ENCODE measurements at regions not wholly inside any gene's neighbourhood (a gene's known extent, or its start where the extent isn't known, plus 50 kb on each side); places are given as distances from the start of the nearest gene placed in this dataset.

DNA sequence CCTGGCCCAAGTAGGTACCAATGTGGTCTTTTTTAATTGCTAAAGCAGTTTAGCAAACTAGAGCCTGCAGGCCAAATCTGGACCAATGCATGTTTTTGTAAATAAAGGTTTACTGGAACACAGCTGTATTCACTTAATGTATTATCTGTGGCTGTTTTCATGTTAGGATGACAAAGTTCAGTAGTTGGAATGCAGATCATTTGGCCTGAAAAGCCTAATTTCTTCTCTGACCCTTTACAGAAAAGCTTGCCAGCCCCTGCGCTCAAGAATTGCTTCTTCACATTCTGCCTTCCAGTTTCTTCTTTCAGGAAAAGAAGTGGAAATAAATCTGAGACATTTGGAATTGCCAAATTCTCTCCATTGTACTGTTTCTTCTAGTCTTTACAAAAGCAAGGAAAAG is 90.0 kb upstream of the MC3R start:
- Mint-ChIP-seq H3K36me3 (peaks cover 2% of the 10 kb centered on the region), H3K27me3 (no peaks in the 10 kb centered on the region), H3K4me3 (no peak overlapping the region), H3K27ac (no peak overlapping the region), H3K9me3 (peaks cover 0 to 4% (median 3%) of the 10 kb centered on the region in 3 donors), H3K4me1 (no peaks in the 10 kb centered on the region)

DNA sequence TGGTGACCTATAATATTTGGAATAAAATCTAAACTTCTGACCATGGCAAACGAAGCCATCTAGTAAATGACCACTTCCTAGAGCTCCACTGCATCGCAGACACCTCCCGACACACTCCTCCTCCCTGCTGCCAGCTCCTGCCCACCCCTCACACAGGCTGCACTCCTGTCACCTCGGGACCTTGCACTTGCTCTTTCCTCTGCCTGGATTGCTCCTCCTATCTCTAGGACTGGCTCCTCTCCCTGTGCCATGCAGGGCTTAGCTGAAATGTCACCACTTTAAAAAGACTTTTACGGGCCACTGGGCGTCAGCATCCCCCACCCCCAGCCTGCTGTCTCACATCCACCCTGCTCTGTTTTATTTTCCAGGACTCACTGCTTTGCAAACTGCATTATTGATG is 87.6 kb upstream of the MC3R start:
- no peaks in the 10 kb centered on the region for H3K27me3 Mint-ChIP-seq
- peaks cover 0 to 4% (median under 1%) of the 10 kb centered on the region in 3 donors for H3K9me3 Mint-ChIP-seq
- no peak overlapping the region for H3K27ac Mint-ChIP-seq
- H3K4me1 Mint-ChIP-seq: no peaks in the 10 kb centered on the region
- no peak overlapping the region for H3K4me3 Mint-ChIP-seq
- H3K36me3 Mint-ChIP-seq: peaks cover 2% of the 10 kb centered on the region

DNA sequence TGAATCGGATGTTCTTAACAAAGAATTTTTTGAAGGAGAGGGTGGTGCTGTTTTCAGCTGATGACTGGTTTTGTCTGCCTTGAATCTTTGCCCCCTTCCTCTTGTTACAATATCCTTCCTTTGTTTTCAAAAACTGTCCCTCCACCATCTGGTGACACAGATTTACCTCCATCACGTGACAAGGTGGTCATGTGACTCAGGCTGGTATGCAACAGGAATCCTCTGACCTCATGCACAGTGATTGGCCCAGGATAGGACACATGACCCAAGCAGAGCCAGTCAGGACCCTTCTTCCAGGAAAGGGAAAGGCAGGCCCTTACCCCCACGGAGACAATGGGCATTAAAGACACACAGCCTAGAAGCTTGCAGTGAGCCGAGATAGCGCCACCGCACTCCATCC is 84.7 kb upstream of the MC3R start:
- Mint-ChIP-seq H3K9me3 (peaks cover 0 to 6% (median 0%) of the 10 kb centered on the region in 3 donors), H3K4me1 (no peaks in the 10 kb centered on the region), H3K27ac (no peak overlapping the region), H3K27me3 (no peaks in the 10 kb centered on the region), H3K36me3 (peaks cover 2% of the 10 kb centered on the region), H3K4me3 (no peak overlapping the region)

DNA sequence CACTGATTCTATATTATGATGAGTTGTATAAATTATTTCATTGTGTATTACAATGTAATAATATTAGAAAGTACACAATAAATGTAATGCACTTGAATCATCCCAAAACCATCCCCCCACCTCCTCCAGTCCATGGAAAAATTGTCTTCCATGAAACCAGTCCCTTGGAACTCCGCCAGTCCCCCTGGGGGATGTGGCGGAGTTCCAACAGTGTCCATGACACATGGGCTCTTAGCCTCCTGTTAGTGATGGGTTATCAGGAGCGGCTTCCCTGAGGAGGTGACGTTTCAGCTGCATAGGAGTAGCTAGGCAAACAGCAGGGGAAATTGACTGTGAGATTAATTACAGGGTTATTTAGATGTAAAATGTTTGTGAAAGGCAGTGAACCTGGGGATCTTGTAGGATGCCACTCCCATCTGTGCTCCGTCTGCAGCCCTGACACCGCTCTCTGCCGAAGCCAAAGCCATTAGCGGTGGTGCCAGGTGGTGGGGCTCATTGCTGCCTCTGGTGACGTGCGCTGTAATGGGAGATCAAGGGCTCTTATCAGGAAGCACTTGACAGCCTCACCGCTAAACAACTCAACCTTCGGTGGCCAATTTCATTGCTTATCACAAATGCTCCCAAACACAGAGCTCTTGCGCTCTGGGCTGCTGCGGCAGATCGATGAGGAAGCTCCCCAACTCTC is 81.6 kb upstream of the MC3R start:
- Mint-ChIP-seq H3K27ac (no peak overlapping the region), H3K4me3 (no peak overlapping the region), H3K27me3 (no peaks in the 10 kb centered on the region), H3K36me3 (no peaks in the 10 kb centered on the region), H3K9me3 (peaks cover 2 to 4% (median 3%) of the 10 kb centered on the region in 3 donors), H3K4me1 (no peaks in the 10 kb centered on the region)

DNA sequence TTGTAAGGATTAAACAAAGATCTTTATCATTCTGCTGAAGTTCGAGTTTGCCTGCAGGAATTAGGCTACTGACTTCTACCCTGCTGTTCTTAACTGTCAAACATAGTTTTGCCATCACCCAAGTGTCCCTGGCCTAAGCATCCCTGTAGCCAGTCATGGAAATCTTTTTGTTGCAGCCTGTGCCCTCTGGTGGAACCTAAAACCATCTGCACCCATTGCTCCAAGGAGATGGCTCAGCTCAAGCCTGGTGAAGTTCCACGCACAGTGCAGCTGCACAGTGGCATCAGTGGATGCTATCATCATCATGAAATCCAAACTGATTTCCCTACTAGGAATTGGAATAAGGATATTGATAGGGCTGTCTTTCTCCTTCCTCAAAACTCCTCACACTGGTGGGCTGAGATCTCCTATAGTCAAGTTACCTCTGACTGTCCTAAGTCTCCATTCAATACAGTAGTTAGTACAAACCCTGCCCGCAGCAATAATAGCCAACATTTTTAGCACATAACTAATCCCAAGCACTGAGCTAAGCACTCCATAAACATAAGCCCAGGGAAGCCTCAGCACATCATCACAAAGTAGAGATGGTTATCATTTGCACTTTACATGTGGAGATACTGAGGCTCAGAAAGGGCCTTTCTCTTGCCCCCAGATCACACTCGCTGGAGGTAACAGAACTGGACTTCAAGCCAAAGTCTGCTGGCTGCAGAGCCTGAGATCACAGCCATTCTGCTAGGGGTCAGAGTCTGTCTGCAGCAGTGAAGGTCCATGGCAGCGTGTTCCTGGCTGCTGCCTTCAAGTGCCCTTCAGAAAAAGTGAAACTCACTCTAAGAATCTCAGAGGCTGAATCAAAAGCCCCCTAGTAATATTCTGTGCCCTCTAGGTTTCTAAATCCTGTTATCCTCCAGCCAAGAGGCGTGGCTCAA is 77.2 kb upstream of the MC3R start:
- H3K4me3 Mint-ChIP-seq: no peak overlapping the region
- H3K27ac Mint-ChIP-seq: no peak overlapping the region
- H3K27me3 Mint-ChIP-seq: no peaks in the 10 kb centered on the region
- H3K36me3 Mint-ChIP-seq: no peaks in the 10 kb centered on the region
- H3K4me1 Mint-ChIP-seq: no peaks in the 10 kb centered on the region
- H3K9me3 Mint-ChIP-seq: peaks cover 4 to 17% (median 7%) of the 10 kb centered on the region in 3 donors

DNA sequence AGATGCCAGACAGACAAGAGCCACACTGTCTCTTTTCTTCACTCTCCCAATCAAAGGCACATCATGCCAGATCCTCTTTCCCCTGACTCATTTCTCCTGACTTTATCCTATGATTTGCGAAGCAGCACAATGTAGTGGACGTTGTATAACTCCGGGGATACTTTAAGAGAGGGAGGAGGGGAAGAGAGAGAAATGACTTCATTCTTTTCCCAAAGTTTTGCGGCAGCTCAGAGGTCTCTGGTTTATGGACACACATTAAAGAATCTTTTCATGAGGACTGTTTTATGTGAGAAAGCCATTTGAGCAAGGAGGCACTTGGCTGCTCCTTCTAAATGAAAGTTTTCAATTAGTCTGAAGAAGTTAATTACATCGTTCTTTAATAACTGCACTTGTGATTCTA is 75.1 kb upstream of the MC3R start:
- no peaks in the 10 kb centered on the region for H3K36me3 Mint-ChIP-seq
- peaks cover 4 to 20% (median 5%) of the 10 kb centered on the region in 3 donors for H3K9me3 Mint-ChIP-seq
- no peak overlapping the region for H3K4me3 Mint-ChIP-seq
- H3K27me3 Mint-ChIP-seq: no peaks in the 10 kb centered on the region
- H3K4me1 Mint-ChIP-seq: no peaks in the 10 kb centered on the region
- peak overlapping the region in 1 of 3 donors; percentile 36 for H3K27ac Mint-ChIP-seq

DNA sequence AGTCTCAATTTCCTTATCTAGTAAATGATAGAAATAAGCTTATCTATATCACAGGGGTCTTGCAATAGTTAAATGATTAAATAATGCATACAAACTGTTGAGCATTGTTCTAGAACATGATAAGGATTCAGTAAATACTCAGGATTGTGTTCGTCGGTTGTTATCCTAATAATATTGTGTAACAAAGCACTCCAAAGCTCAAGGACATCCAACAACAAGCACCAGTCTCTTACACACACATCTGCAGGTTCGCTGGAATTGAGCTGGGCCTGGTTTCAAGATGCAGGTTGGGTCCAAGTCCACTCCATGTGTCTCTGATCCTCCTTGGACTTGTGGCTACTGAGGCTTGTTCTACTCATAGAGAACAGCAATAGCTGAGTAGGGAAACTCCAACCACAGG is 74.1 kb upstream of the MC3R start:
- Mint-ChIP-seq H3K4me3 (no peak overlapping the region), H3K36me3 (no peaks in the 10 kb centered on the region), H3K4me1 (no peaks in the 10 kb centered on the region), H3K9me3 (peaks cover 4 to 20% (median 7%) of the 10 kb centered on the region in 3 donors), H3K27me3 (no peaks in the 10 kb centered on the region), H3K27ac (no peak overlapping the region)

DNA sequence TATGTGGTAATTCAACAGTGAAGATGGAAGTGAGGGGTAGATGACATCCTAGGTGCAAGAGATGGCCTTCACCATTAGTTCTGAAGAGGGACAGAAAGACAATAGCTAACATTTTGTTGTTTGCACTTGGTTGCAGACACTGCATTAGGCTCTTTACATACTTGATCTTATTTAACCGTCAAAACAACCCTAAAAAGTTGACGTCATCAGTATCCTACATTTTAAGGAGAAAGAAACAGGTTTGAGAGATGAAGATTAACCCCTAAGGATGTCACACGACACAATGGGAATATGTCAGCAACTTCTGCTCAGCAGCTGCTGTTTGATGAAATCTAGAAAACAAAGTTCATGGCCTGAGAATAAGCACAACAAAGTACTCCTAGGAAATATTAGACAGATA is 72.6 kb upstream of the MC3R start:
- Mint-ChIP-seq H3K4me1 (no peaks in the 10 kb centered on the region), H3K9me3 (peaks cover 4 to 17% (median 7%) of the 10 kb centered on the region in 3 donors), H3K36me3 (no peaks in the 10 kb centered on the region), H3K27me3 (no peaks in the 10 kb centered on the region), H3K4me3 (no peak overlapping the region), H3K27ac (no peak overlapping the region)

DNA sequence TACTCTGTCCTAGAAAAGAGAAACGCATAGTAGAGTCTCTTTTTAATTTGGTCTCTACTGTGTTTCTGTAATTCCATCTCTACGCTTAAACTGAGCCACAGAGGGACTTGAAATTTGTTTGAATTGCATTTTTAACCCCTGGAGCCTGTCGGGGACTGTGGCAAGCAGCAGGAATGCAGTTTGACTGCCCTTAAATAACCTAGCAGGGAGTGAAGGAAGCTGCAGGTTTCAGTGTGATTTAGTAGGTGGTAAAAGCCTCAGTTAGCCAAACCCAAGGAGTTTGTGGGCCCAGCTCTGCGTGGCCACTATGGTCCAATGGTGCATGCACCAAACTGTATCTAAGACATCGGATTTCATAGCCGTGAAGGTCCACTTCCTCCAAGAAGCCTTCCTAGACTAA is 70.3 kb upstream of the MC3R start:
- Mint-ChIP-seq H3K27me3 (no peaks in the 10 kb centered on the region), H3K4me1 (no peaks in the 10 kb centered on the region), H3K4me3 (no peak overlapping the region), H3K9me3 (peaks cover 3 to 17% (median 7%) of the 10 kb centered on the region in 3 donors), H3K27ac (no peak overlapping the region), H3K36me3 (no peaks in the 10 kb centered on the region)

DNA sequence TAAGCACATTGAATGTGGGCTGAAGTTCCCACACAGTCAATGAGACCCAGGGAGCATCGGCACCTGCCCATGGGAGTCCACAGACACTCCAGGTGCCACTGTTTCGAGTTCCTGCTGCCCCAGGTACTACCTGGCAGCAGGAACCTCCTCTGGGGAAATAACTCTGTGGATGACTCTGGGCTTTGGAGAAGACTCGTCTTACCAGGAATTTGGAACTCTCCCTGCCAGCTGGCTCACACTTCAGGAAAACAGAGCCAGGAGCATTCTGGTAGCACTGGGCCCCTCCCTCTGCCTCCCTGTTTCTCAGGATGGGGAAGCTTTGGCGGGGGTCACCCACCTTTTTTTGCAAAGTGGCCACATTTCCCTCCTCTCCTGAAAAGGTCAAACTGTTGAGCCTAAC is 69.5 kb upstream of the MC3R start:
- no peak overlapping the region for H3K27ac Mint-ChIP-seq
- H3K4me3 Mint-ChIP-seq: no peak overlapping the region
- H3K9me3 Mint-ChIP-seq: peaks cover 0 to 11% (median 7%) of the 10 kb centered on the region in 3 donors
- no peaks in the 10 kb centered on the region for H3K4me1 Mint-ChIP-seq
- H3K27me3 Mint-ChIP-seq: no peaks in the 10 kb centered on the region
- no peaks in the 10 kb centered on the region for H3K36me3 Mint-ChIP-seq

DNA sequence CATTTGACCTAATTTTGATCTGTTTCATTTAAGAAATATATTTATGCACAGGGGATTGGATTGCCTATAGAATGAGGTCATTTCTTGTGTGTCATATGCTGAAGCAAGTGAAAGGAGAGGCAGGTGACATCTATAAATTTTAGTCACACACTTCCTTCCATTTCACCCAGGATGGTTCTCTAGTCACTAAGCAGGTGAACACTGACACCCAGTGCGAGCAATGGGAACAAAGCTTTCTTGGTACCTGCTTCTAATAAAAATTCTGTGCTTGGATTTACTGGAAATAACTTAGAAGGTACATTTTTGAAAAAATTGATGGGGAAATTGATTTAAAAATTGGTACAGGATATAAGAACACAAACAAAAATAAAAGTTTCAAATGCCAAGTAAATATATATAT is 66.9 kb upstream of the MC3R start:
- no peaks in the 10 kb centered on the region for H3K27me3 Mint-ChIP-seq
- H3K4me3 Mint-ChIP-seq: no peak overlapping the region
- no peak overlapping the region for H3K27ac Mint-ChIP-seq
- H3K9me3 Mint-ChIP-seq: peaks cover 0 to 3% (median 1%) of the 10 kb centered on the region in 3 donors
- H3K36me3 Mint-ChIP-seq: no peaks in the 10 kb centered on the region
- H3K4me1 Mint-ChIP-seq: no peaks in the 10 kb centered on the region

DNA sequence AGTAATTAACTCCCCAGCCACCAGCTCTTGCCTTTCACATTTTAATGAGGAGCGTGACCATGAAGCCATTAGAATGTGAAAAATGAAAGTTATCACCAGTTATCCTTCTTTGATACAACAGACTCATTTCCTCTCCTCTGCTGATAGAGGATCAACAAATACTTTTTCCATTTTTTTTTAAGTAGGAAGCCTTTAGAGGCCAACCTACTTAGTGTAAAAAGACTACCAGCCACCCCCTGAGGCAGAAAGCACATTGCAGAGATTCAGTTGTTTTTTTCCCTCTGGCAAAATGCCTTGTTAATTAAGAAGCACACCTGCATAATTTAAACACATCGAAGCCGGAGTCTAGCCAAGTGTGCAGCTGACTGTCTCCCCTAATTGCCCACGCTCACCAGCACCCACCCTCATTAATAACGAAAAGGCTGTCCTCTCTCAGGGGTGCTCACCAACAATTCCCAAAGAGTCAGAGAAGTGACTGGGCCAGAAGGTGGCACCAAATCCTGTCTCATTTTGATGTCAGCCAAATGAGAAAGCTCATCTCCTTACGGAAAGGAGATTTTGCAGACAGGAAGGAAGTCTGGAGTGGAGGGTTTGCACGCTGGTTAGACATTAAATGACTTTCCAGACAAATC is 60.9 kb upstream of the MC3R start:
- peak overlapping the region in 1 of 3 donors; percentile 78 for H3K27ac Mint-ChIP-seq
- H3K4me3 Mint-ChIP-seq: no peak overlapping the region
- peaks cover 0 to 6% (median 2%) of the 10 kb centered on the region in 3 donors for H3K9me3 Mint-ChIP-seq
- no peaks in the 10 kb centered on the region for H3K4me1 Mint-ChIP-seq
- H3K27me3 Mint-ChIP-seq: no peaks in the 10 kb centered on the region
- no peaks in the 10 kb centered on the region for H3K36me3 Mint-ChIP-seq

DNA sequence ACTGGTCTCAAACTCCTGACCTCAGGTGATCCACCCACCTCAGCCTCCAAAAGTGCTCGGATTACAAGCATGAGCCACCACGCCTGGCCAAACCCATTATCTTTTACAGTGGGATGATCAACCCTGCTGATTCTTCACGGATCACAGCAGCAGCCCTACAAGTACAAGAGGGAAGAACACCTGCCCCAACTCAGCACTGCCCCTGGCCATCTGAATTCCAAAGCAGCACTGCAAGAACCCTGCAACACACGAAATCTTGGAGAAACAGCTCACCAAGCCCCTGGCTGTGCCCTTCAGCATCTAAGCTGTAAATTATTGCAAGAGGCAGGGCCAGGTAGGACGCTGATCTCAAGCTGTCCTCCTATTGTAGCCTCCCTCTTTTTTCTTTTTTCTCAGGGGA is 54.5 kb upstream of the MC3R start:
- H3K27ac Mint-ChIP-seq: no peak overlapping the region
- peaks cover 2% of the 10 kb centered on the region for H3K36me3 Mint-ChIP-seq
- H3K4me3 Mint-ChIP-seq: no peak overlapping the region
- H3K27me3 Mint-ChIP-seq: no peaks in the 10 kb centered on the region
- peaks cover 2 to 14% (median 5%) of the 10 kb centered on the region in 3 donors for H3K9me3 Mint-ChIP-seq
- no peaks in the 10 kb centered on the region for H3K4me1 Mint-ChIP-seq

DNA sequence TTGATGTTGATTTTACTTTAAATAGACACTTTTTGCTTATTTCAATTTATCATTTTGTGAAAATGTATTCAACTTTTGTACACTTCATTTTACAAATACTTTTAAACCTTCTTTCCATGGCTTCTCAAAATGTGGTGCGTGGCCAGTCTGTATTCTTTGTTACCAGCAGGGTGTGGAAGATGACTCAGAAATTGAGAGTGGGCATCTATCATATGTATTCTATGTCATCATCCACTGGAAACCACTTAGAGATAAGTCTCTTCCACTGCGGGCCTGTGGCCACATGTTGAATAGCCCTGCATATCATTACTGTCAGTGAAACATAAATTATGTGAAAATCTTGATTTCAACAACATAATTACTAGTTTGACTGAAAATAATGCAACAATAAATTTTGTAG is 52.6 kb upstream of the MC3R start:
- Mint-ChIP-seq H3K9me3 (peaks cover 6 to 33% (median 8%) of the 10 kb centered on the region in 3 donors), H3K27me3 (no peaks in the 10 kb centered on the region), H3K27ac (no peak overlapping the region), H3K4me3 (no peak overlapping the region), H3K36me3 (peaks cover 3% of the 10 kb centered on the region), H3K4me1 (no peaks in the 10 kb centered on the region)
